GM18498 (cell line): ENCODE measurements at regions not wholly inside any gene's neighbourhood (a gene's known extent, or its start where the extent isn't known, plus 50 kb on each side); places are given as distances from the start of the nearest gene placed in this dataset.
"Not testable (repeated sequence)": the region's sequence is repeated elsewhere in the genome, so short reads cannot be mapped to it uniquely, and the experiment has no call there.

Source experiments
- ATAC-seq: cut with Tn5 transposase; IDR thresholded peaks from one replicate; pipeline ENCODE4 v1.9.1; 2021; ENCODE audit warnings: mild to moderate bottlenecking, moderate library complexity; ENCODE audit not compliant: unreplicated experiment

DNA sequence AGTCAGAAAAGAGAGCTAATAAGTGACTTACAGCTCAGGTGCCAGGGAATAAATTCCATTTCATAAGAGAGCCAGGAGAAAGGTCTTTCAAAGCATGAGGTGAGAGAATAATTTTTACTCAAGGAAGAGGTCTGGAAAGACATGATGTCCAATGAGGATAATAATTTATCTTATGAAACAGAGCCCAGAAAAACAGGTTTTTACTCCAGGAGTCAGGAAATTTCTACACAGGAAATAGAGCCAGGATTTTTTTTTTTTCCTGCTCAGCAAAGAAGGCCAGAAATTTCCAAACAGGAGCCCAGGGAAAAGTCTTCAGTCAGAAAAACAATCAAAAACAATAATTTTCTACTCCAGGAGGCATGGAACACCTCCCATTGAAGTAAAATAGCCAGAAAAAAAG, 1185.7 kb upstream of the TSPY4 start:
- ATAC-seq = no peak

DNA sequence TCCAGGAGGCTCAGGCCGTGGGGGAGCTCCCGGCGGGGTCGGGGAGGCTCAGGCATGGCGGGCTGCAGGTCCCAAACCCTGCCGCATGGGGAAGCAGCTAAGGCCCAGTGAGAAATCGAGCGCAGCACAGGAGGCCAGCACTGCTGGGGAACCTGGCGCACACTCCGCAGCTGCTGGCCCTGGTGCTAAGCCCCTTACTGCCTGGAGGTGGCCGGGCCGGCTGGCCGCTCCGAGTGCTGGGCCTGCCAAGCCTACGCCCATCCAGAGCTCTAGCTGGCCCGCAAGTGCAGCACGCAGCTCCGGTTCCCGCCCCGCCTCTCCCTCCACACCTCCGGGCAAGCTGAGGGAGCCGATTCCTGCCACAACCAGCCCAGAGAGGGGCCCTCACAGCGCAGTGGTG, 1208.7 kb upstream of the TSPY4 start:
- ATAC-seq = no peak

DNA sequence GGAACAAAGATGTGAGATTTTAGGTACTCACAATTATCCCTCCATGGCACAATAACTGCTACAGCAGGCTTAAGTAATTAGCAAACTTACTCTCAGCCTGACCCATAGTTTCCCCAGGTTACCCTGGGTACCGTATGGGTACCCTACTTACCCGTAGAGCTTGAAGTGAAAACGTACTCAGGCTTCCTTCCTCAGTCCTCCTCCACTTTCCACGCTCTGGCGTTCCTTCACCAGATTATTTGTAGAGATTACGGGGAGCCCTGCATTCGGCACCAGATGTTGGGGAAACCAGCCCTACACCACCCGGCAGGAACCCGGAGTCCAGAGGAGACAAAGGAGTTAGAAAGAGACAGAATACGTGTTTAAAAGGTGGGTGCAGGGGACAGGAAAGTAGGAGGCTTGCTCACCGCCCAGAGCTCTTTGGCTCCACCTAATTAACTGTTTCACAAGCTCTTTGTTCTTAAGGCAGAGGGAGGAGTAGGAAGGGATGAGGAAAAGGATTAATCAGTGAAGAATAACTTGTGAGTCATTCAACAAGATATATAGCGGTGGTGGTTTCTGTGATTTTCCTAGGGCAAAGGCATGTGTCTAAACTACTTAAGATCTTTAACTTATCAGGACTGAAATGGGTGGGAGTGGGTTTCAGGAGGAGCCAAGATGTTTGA, 1211.2 kb upstream of the TSPY4 start:
- ATAC-seq = no peak

DNA sequence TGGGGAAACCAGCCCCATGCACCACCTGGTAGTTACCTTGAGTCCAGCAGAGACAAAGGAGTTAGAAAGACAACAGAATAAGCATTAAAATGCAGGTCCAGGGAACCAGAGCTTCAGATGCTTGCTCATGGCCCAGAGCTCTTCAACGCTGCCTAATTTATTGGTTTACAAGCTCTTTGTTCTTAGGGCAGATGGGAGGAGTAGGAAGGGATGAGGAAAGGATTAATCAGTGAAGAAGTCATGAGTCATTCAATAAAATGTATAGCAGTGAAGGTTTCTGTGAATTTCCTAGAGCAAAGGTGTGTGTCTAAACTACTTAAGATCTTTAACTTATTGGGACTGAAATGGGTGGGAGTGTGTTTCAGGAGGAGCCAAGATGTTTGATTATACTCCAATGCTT, 1210.3 kb upstream of the AMELY start:
- ATAC-seq = no peak

DNA sequence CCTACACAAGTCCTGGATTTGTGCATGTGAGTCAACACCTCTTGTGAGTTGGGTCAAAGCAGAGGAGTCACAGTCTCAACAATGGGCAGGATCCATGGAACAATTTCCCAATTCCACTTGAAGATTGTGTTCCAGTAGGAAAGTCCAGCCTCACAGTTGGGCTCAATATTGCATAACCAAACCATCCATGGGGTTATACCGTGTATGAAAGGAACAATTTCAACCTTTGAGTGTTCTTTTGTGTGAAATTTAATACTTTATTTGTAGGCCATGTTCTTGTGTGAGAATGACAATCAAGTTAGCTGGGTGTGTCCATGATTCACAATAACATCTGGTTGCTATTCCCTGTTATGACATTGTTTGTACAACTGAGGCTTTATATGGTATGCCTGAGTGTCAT, 1182.9 kb upstream of the AMELY start:
- ATAC-seq = no peak

DNA sequence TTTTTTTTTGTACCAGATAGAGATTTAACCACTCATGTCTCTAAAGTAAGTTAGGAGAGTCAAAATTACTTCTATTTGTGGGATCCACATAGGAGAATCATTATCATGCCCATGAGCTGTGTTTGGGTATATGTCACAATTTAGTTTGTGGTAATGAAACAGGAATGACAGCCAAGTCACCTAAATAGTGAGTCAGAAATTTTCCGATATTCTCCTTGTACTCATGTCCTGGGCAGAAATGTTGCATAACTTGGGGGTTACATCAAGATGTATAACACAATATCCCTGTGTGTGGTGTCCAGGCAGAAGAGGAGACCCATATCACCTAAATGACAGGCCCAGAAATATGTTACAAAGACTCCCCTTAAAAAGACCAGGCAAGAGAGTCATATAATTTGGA, 1181.4 kb upstream of the AMELY start:
- no peak for ATAC-seq

DNA sequence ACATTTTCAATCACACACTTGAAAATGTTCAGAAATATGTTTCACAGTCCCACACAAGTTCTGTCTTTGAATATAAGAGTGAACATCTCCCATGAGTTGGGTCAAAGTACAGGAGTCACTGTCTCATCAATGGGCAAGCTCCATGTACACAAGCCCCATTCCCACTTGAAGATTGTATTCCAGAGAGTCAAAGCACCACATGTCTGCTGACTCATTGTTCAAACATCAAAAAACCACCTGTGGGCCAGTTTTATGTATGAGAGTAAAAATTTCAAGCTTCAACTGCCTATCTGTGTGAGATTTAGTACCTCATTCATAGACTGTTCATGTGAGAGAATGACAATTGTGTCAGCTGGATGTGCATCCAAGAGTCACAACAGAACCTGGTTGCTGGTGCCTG, 1174.4 kb upstream of the AMELY start:
- ATAC-seq = no peak

DNA sequence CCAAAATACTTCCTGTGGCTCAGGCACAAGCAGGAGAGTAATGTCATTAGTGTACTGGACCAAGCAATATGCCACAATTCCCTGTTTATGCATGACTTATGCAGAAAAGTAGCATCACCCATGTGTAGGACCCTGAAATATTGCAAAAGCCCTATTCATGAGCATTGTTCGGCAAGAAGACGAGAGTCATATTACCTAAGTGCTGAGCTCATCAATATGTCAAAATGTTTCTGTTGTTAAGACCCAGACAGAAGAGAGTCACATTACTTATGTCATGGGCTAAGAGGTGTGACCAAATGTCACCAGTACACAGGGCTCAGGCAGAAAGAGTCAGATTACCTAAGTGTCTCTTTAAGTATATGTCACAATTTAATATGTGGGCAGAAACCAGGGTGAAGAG, 1172.6 kb upstream of the AMELY start:
- no peak for ATAC-seq

DNA sequence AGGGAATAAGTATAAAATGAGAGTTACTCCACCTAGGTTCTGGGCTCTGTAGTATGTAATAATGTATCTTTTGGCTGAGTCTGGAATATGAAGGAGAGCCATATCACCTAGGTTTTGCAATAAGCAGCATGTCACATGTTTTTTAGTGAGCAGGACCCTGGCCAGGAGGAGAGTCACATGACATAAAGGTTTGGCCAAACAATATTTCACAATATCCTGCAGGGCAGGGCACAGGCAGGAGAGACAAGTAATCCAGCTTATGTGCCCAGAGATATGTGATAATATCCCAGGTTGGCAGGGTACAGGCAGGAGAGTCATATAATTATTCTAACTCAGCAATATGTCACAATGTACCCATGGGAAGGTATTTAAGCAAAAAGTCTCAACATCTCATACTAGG, 1169.6 kb upstream of the AMELY start:
- no peak for ATAC-seq

DNA sequence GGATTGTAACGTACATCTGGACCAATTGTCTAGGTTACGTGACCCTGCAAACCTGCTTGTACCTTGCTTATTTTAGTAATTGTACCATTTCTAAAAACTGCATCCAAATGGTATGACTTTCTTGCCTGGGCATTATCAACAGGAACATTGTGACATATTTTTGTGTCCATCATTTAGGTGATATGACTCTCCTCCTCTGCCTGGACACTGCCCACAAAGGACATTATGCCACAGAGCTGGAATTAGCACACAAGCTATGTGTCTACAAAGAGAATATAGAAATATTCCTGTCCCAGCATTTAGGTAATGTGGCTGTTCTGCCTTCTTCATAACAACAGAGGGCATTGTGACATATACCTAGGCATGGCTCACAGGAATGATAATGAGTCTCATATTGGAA, 1153.7 kb upstream of the AMELY start:
- no peak for ATAC-seq

DNA sequence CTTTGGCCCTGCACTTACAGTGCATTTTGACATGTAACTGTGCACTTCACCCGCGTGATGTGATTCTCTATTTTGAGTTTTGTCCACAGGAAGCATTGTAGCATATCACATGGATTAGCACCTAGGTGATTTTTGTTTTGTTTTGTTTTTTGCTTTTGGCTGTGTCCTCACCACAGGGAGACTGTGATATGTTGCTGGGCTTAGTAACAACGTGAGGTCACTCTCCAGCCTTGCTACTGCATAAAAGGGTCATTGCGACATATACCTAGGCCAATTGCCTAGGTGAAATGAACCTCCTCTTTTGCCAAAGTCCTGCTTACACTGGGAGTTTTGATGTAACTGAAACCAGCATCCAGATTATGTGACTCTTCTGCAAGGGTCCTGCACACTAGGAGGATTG, 1152.9 kb upstream of the AMELY start:
- ATAC-seq = no peak

DNA sequence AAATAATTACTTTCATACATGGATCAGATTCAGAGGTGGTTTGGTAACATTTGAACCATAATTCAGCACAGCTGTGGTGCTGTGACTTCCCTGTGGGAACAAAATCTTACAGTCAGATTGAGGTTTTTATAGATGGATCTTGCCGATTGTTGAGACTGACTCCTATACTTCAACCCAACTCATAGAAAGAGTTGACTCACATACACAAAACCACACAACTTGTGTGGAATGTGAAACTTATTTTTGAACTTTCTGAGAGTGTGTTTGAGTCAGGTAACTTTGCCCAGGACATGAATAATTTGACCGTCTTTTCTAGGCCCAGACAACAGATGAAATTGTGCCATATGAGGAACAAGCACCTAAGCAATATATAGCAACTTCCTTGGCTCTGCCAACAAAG, 1152.4 kb upstream of the AMELY start:
- ATAC-seq = no peak

DNA sequence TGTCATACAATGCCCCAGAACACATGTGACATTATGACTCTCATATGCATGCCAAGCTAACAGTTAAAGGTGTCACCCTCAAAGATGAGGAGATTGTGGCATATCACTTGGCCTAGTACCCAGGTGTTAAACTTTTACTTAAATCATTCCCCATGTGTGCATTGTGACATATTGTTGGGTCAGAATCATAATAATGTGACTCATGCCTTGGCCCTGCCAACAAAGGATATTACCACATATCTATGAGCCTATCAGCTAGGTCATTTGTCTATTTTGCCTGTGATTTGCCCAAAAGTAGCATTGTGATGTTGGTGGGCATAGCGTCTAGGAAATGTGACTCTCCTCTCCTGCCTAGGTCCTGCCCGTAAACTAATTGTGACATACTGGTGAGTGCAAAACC, 1147.1 kb upstream of the AMELY start:
- ATAC-seq = no peak

DNA sequence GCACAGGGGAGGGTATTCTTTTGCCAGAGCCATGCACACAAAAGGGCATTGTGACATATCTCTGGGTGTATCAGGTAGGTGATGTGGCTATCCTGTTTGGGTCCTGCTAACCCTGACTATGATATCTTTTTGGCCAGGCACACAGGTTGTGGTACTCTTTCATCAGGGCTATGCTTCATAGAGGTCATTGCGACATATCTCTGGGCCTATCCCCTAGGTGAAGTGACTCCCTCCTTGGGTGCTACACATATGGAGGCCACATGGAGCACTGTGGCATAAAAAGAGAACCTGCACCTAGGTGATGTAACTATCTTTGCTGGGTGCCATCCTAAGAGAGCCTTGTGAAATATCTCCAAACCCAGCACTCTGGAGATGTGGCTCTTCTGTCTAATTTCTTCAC, 1139.8 kb upstream of the AMELY start:
- no peak for ATAC-seq

DNA sequence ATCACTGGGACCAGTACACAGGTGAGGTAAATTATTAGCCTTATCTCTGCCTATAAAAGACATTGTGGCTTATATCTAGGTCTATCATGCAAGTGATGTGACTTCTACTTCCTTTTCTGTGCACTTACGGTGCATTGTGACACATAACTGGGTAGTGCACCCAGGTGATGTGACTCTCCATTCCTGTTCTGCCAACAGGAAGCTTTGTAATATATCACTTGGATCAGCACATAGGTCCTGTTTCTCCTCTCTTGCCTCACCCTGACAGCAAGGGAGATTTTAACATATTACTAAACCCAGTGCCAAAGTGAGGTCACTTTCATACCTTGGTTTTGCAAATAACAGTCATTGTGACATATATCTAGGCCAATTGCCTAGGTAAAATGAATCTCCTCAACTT, 1129.7 kb upstream of the AMELY start:
- no peak for ATAC-seq

DNA sequence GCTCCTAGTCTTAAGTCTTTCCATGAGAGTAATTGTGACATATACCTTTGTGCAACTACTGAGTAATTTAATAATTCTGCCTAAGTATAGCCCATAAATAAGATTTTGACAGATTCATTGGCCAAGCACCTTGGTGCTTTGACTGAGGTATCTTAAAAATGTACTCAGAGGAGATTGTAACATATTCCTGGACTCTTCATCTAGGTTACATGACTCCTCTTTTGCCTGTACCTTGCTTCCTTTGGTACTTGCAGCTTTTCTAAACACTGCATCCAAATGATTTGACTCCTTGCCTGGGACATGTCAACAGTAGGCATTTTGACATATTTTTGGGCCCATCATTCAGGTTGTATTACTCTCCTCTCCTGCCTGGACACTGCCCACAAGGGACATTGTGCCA, 1125.0 kb upstream of the AMELY start:
- no peak for ATAC-seq

DNA sequence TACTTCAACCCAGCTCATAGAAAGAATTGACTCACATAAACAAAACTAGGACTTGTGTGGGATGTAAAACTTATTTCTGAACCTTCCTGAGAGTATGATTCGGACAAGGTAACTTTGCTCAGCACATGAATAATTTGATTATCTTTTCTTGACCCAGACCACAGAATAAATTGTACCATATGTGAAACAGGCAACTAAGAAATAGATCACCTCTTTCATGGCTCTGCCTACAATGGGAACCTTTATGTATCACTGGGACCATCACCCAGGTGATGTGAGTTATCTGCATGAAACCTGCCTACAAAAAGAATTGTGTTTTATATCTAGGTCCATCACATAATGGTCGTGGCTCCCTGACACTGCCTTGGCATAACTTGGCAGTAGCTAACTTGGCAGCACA, 1124.1 kb upstream of the AMELY start:
- ATAC-seq = no peak

DNA sequence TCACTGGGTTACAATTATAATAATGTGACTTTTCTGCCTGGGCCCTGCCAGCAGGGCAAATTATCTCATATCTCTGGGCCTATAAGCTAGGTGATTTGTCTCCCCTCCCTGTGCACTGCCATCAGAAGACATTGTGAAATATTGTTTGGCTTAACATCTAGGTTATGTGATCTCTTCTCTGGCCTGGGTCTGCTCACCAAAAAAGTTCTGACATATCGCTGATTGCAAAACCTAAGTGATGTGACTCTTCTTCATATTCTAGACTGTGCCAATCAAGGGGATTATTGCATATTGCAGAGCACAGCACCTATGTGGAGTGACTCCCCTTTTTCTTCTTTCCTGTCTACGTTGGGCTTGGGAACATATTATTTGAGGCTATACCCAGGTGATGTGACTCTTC, 1123.1 kb upstream of the AMELY start:
- ATAC-seq = no peak

DNA sequence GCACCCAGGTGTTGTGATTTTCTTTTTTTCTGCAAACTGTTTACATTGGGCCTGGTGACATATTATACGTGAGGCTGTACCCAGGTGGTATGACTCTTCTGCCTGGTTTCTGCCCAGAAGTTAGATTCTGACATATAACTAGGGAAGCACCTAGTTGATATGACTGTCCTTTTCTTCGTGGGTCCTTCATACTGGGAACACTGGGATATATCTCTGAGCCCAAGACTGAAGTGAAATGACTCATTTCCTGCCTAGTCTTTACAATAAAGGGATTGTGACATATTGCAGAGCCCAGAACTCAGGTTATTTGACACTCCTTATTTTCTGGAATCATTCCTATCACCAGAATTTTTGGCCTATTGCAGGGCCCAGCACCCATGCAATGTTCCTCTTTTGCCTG, 1121.6 kb upstream of the AMELY start:
- ATAC-seq = no peak

DNA sequence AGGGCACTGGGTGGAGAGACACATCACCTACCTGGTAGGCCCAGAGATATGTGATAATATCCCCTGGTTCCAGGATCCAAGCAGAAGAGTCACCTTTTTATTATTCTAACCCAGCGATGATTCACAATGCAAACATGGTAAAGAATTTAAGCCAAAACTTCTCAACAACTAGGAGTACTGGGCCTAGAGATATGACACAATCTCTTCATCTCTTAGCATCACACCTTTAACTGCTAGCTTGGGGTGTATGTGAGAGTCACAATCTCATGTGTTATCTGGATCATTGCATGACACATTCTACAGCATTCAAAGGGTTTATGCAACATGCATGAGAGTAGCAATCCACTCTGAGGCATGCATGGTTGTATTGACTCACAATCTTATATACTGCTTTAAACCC, 1109.0 kb upstream of the AMELY start:
- no peak for ATAC-seq

DNA sequence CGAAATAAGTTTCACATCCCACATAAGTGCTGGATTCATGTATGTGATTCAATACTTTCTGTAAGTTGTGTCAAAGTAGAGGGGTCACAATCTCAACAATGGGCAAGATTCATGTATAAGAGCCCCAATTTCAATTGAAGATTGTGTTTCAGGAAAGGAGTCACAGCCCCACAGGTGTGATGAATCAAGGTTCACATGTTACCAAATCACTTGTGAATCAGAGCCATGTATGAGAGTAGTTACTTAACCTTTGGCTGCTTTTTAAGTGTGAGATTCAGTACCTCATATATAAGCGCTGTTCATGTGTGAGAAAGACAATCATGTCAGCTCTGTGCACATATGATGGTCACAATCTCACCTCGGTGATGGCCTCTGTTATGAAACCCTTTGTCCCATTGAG, 1100.0 kb upstream of the AMELY start:
- ATAC-seq = no peak

DNA sequence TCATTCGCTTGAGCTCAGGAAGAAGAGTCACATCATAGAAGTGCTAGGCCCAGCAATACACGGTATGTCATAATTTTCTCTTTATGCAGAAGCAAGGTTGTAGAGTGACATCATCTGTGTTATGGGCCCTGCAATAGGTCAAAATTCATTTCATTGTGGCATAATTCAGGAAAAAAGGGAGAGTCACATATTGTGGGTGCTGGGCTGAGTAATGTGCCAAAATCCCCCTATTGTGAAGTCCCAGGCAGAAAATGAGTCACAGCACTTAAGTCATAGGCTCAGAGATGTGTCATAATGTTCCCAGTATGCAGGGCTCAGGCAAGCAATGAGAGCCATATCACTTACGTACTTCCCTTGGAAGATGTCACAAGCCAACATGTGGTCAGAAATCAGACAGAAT, 1092.6 kb upstream of the AMELY start:
- no peak for ATAC-seq

DNA sequence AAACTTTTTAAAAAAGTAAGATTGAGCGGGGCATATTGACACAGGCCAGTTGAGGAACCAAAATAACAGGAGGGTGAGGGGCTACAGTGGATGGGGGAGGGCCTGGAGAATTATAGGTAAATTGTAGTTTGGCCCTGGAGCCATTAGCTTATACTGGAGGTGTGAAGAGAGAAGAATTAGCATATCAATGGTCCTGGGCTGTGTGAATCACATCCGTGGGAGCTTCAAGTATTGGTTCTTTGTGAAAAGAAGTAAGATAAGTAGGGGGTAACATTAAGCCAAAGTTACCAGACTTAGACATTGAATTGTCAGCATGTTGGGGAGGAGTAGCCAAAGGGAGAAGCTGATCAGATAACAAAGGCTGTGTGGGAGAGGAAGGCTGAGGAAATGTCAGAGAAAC, 1085.2 kb upstream of the AMELY start:
- no peak for ATAC-seq

DNA sequence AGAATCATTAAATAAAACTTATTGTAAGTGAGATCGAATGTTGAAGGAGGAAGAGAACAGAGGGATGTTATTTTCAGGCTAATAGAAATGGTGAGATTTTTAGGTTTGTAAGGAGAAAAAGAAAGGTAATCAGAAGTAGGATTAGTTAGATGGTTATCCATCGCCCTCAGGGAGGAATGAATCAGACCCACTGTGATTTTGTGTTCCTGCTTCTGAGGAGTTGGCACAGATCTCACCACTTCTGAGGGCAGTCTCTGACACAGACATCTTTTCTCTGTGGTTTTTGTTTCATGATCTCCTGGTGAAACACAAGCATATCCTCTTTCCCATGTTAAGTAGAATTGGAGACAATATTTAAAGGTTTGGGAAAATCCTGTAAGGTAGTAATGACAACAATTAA, 1083.2 kb upstream of the AMELY start:
- not testable (repeated sequence) for ATAC-seq
